ENCODE measurements at regions not wholly inside any gene's neighbourhood (a gene's known extent, or its start where the extent isn't known, plus 50 kb on each side); places are given as distances from the start of the nearest gene placed in this dataset.
"Not testable (repeated sequence)": the region's sequence is repeated elsewhere in the genome, so short reads cannot be mapped to it uniquely, and the experiment has no call there.

DNA sequence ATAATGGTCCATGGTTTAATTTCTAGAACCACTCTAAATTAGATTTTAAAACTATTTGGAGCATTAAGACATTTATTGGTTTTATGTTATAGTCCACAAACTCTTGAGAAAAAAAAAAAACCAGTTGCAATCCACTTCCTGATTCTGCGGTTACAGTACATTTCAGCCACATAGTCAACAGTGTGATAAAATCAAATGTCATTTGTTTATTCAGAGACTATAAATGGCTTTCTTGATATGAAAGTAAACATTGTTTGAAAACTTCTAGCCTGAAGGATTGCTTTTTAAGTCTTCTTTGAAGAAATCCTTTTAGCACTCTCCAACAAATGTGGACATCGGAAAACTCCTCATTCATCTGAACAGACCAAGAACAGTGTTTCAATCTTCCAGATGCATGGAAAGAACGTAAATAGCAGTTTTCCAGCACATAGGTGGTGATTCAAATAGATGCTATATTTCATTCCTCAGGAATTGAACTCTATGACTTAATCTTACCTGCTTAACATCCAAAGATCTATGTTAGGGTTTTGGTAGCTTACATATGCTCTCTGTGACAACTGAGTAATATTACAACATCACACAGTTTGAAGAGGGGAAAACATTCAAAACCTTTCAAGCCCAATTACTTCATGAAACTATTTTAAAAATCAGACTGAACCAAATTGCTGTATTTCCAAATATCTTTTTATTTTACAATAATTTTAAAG, 87.8 kb upstream of the UBE2E2 start:
- no peak for DNase-seq

GRCh38 chr3:23116081-23116837, 86.9 kb upstream of the UBE2E2 start:
- DNase-seq = no peak

- no peak for DNase-seq
These were observed 85.3 kb upstream of the UBE2E2 start for GRCh38 chr3:23117856-23118255.

DNA sequence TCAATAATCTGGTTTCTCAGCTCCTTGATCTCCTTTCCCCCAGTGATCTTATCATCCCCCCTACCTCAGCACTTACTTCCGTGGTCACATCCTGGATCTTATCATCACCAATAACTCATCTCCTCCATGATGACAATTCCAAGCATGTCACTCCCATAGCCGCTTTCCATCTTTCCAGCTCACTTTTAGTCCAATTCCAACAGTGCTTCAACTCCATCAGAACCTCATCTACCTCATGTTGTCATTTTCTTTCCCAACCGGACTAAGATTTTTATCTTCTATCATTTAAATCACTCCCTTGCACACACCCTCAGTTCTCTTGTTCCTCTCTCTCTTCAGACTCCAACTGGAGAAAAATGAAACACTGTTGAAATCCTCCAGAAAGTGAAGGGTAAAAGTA, 75.9 kb upstream of the UBE2E2 start:
- no peak for DNase-seq

DNA sequence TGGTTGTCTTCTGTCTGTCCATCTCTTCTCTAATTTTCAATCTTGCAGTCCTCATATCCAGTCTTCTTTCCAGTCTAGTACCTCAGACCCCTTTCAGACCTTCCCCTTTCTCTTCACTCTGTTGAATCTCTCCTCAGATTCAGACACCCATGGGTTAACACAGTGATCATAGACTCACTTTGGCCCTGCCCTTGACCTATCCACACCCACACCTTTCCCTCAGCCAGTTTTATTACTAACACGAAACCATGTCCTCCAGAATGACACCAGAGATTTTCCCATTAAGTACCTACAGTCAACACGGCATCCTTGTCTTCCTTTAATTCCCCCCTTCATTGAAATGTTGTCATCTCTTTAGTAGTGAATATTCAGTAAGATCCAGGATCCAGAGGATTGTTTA, 74.5 kb upstream of the UBE2E2 start:
- no peak for DNase-seq

GRCh38 chr3:23129117-23129516, 74.0 kb upstream of the UBE2E2 start:
- no peak for DNase-seq

DNA sequence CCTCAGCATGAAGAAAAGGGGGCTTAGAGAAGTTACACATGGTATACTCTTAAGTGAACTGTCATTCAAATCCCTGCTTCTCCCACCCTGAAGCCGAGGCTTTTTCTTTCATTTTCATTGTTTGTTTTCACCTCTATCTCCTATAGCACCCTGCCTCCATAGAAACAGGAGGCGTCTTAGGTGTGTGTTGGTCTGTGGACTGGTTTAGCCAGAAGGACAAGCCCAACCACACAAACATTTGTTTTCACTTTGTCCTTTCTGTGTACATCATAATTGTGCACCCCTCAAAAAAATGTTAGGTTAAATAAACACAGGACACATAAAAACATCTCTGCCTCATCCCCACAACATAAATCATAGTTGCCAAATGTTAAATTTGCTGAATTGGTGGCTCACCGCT, 73.3 kb upstream of the UBE2E2 start:
- no peak for DNase-seq

GRCh38 chr3:23130406-23130805, 72.7 kb upstream of the UBE2E2 start:
- DNase-seq = no peak

DNA sequence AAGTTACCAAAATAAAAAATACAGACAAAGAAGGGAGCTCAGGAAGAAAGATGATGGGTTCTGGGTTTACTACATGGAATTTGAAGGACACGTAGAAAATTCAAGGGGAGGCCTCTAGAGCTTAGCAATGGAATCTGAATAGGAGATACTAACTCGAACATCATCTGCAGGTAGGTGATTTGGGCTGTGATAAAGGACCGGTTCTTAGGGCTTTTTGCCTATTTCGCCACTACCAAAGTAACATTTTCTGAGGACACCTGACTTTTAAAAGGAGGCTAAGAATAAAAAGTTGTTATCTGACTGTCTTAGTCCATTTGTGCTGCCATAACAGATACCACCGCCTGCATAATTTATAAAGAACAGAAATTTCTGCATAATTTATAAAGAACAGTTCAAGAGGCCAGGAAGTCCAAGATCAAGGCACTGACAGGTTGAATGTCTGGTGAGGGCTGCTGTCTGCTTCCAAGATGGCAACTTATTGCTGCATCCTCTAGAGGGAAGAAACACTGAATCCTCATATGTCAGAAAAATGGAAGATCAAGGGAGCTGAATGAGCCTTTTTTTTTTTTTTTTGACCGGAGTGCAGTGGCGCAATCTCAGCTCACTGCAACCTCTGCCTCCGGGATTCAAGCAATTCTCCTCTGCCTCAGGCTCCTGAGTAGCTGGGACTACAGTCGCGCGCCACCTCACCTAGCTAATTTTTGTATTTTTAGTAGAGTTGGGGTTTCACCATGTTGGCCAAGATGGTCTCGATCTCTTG, 67.9 kb upstream of the UBE2E2 start:
- DNase-seq = no peak

- no peak for DNase-seq
These were observed 67.1 kb upstream of the UBE2E2 start for GRCh38 chr3:23136054-23136453.

- DNase-seq = not testable (repeated sequence)
These were observed 59.1 kb upstream of the UBE2E2 start for GRCh38 chr3:23144051-23144450.

- no peak for DNase-seq
These were observed 57.0 kb upstream of the UBE2E2 start for GRCh38 chr3:23146163-23146562.

DNA sequence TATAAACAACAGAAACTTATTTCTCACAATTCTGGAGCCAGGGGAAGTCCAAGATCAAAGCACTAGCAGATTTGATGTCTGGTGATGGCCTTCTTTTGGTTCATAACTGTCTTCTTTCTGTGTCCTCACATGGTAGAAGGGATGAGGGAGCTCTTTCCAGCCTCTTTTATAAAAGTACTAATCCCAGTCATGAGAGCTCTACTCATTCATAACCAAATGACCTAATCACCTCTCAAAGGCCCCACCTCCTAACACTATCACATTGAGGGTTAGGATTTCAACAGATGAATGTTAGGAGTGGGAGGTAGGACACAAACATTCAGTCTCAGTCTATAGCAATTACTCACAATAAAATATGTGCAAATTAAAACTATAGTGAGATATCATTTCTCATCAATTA, 50.1 kb upstream of the UBE2E2 start:
- DNase-seq = no peak
